ENCODE measurements at regions not wholly inside any gene's neighbourhood (a gene's known extent, or its start where the extent isn't known, plus 50 kb on each side); places are given as distances from the start of the nearest gene placed in this dataset.

GRCh38 chr9:11199335-11199734 is 586.5 kb upstream of the PTPRD start:
- Mint-ChIP-seq H3K27me3 (ENCODE audit: low read depth, poor library complexity) (peaks cover 4% of the 10 kb centered on the region), H3K4me3 (no peak overlapping the region), H3K27ac (no peak overlapping the region), H3K36me3 (ENCODE audit: low read depth) (no peaks in the 10 kb centered on the region), H3K9me3 (peaks cover 4% of the 10 kb centered on the region), H3K4me1 (no peaks in the 10 kb centered on the region)
- no peak for DNase-seq
- no peak for TF ChIP-seq CTCF (IDR thresholded peaks at IDR 0.05)

GRCh38 chr9:11204521-11204920 is 591.7 kb upstream of the PTPRD start:
- Mint-ChIP-seq H3K27ac (no peak overlapping the region), H3K27me3 (ENCODE audit: low read depth, poor library complexity) (peaks cover 4% of the 10 kb centered on the region), H3K9me3 (no peaks in the 10 kb centered on the region), H3K4me1 (no peaks in the 10 kb centered on the region), H3K36me3 (ENCODE audit: low read depth) (no peaks in the 10 kb centered on the region), H3K4me3 (no peak overlapping the region)
- no peak for DNase-seq
- no peak for TF ChIP-seq CTCF (IDR thresholded peaks at IDR 0.05)

- Mint-ChIP-seq H3K4me3 (no peak overlapping the region), H3K27ac (no peak overlapping the region), H3K36me3 (ENCODE audit: low read depth) (no peaks in the 10 kb centered on the region), H3K4me1 (no peaks in the 10 kb centered on the region), H3K9me3 (no peaks in the 10 kb centered on the region), H3K27me3 (ENCODE audit: low read depth, poor library complexity) (peaks cover 4% of the 10 kb centered on the region)
- DNase-seq: no peak
- no peak for TF ChIP-seq CTCF (IDR thresholded peaks at IDR 0.05)
Observed at GRCh38 chr9:11206925-11207324, 594.1 kb upstream of the PTPRD start.

GRCh38 chr9:11233696-11234095 is 620.9 kb upstream of the PTPRD start:
- no peak overlapping the region for H3K27ac Mint-ChIP-seq
- H3K4me1 Mint-ChIP-seq: peaks cover 11% of the 10 kb centered on the region
- no peak for TF ChIP-seq CTCF (IDR thresholded peaks at IDR 0.05)
- no peaks in the 10 kb centered on the region for H3K36me3 Mint-ChIP-seq (ENCODE audit: low read depth)
- no peak overlapping the region for H3K4me3 Mint-ChIP-seq
- H3K9me3 Mint-ChIP-seq: peaks cover 5% of the 10 kb centered on the region
- H3K27me3 Mint-ChIP-seq (ENCODE audit: low read depth, poor library complexity): no peaks in the 10 kb centered on the region
- DNase-seq: no peak

GRCh38 chr9:11235061-11235460 is 622.3 kb upstream of the PTPRD start:
- H3K27ac Mint-ChIP-seq: no peak overlapping the region
- no peak for DNase-seq

More at GRCh38 chr9:11235061-11235460, 622.3 kb upstream of the PTPRD start:
- H3K36me3 Mint-ChIP-seq (ENCODE audit: low read depth): no peaks in the 10 kb centered on the region
- H3K27me3 Mint-ChIP-seq (ENCODE audit: low read depth, poor library complexity): no peaks in the 10 kb centered on the region
- H3K4me1 Mint-ChIP-seq: peaks cover 11% of the 10 kb centered on the region
- H3K9me3 Mint-ChIP-seq: no peaks in the 10 kb centered on the region
- no peak for TF ChIP-seq CTCF (IDR thresholded peaks at IDR 0.05)
- H3K4me3 Mint-ChIP-seq: no peak overlapping the region
